PC-3 (cell line): ENCODE measurements at regions not wholly inside any gene's neighbourhood (a gene's known extent, or its start where the extent isn't known, plus 50 kb on each side); places are given as distances from the start of the nearest gene placed in this dataset.

ENCODE experiments used
- CTCF ChIP-seq: fragments of 300-600 bp; sonication (generic); conservative IDR thresholded peaks from 2 replicates; pipeline ENCODE4 v1.5.1; 2017; ENCODE audit warnings: antibody characterized with exemption, low read depth, mild to moderate bottlenecking, low read length
- EZH2phosphoT487 ChIP-seq: fragments of 300-600 bp; sonication (generic); IDR thresholded peaks from 2 replicates; pipeline ENCODE4 v1.6.1; 2018; ENCODE audit warnings: mild to moderate bottlenecking, antibody characterized with exemption, low read length, borderline replicate concordance

- TF ChIP-seq CTCF = no peak
- no peak for TF ChIP-seq EZH2phosphoT487
Measured at GRCh38 chr5:113776168-113776567, 262.7 kb downstream of the YTHDC2 start.
